ENCODE measurements at regions not wholly inside any gene's neighbourhood (a gene's known extent, or its start where the extent isn't known, plus 50 kb on each side); places are given as distances from the start of the nearest gene placed in this dataset.

GRCh38 chr4:17316566-17316965 is 195.3 kb downstream of the QDPR start:
- Histone ChIP-seq H3K36me3 (ENCODE audit: low read depth) (no peaks in the 10 kb centered on the region), H4K20me1 (ENCODE audit: insufficient read depth) (no peaks in the 10 kb centered on the region), H3K4me1 (ENCODE audit: insufficient read depth) (peaks cover 12% of the 10 kb centered on the region), H3K9me3 (ENCODE audit: low read depth) (no peaks in the 10 kb centered on the region), H3K4me2 (ENCODE audit: unreplicated experiment) (peak overlapping the region; percentile 57), H3K9me2 (ENCODE audit: insufficient read depth) (no peaks in the 10 kb centered on the region), H3F3A (ENCODE audit: insufficient read depth) (no peaks in the 10 kb centered on the region), H3K9ac (no peak overlapping the region), H3K79me2 (ENCODE audit: insufficient read depth) (no peaks in the 10 kb centered on the region), H2AFZ (peak overlapping the region; percentile 48), H3K4me3 (no peak overlapping the region), H3K27ac (no peak overlapping the region), H3K27me3 (replicated peaks; ENCODE audit: insufficient read depth) (no peaks in the 10 kb centered on the region)
- TF ChIP-seq EZH2 (IDR thresholded peaks at IDR 0.05; ENCODE audit: insufficient read depth, poor library complexity, severe bottlenecking) (no peak), EZH2phosphoT487 (IDR thresholded peaks at IDR 0.05; ENCODE audit: insufficient read depth, low read depth) (no peak)
- in situ Hi-C loops (cut with MboI): no loop called here
- WGBS, 2 experiments (ENCODE audit: low coverage in 1 of 2, low lambda C conversion rate in 2 of 2, missing lambda C conversion rate in 2 of 2): 77 to 84% methylated on average over 1 of the region's 1 CpG
- DNase-seq: no peak

- no peak for DNase-seq
- Histone ChIP-seq H3K4me1 (ENCODE audit: insufficient read depth) (peaks cover 12% of the 10 kb centered on the region), H3K9ac (no peak overlapping the region), H3K27ac (no peak overlapping the region), H3F3A (ENCODE audit: insufficient read depth) (no peaks in the 10 kb centered on the region; the same call in 1 of the 2 replicates), H3K4me2 (ENCODE audit: unreplicated experiment) (no peak overlapping the region), H4K20me1 (ENCODE audit: insufficient read depth) (no peaks in the 10 kb centered on the region), H3K79me2 (ENCODE audit: insufficient read depth) (no peaks in the 10 kb centered on the region), H3K9me2 (ENCODE audit: insufficient read depth) (no peaks in the 10 kb centered on the region), H3K4me3 (no peak overlapping the region), H3K36me3 (ENCODE audit: low read depth) (no peaks in the 10 kb centered on the region), H2AFZ (no peak overlapping the region; the same call in 1 of the 2 replicates), H3K9me3 (ENCODE audit: low read depth) (no peaks in the 10 kb centered on the region), H3K27me3 (replicated peaks; ENCODE audit: insufficient read depth) (no peaks in the 10 kb centered on the region)
- TF ChIP-seq EZH2 (IDR thresholded peaks at IDR 0.05; ENCODE audit: insufficient read depth, poor library complexity, severe bottlenecking) (no peak), EZH2phosphoT487 (IDR thresholded peaks at IDR 0.05; ENCODE audit: insufficient read depth, low read depth) (no peak)
- in situ Hi-C loops (cut with MboI): no loop called here
Measured at GRCh38 chr4:17315459-17315858, 196.4 kb downstream of the QDPR start.

GRCh38 chr4:17313194-17313593 is 198.7 kb downstream of the QDPR start:
- Histone ChIP-seq H3K4me3 (no peak overlapping the region), H3K4me1 (ENCODE audit: insufficient read depth) (peaks cover 26% of the 10 kb centered on the region), H3K79me2 (ENCODE audit: insufficient read depth) (no peaks in the 10 kb centered on the region), H3F3A (ENCODE audit: insufficient read depth) (peaks cover 14% of the 10 kb centered on the region), H3K4me2 (ENCODE audit: unreplicated experiment) (no peak overlapping the region), H3K9me2 (ENCODE audit: insufficient read depth) (no peaks in the 10 kb centered on the region), H3K36me3 (ENCODE audit: low read depth) (no peaks in the 10 kb centered on the region), H3K27ac (no peak overlapping the region), H3K27me3 (replicated peaks; ENCODE audit: insufficient read depth) (no peaks in the 10 kb centered on the region), H3K9ac (no peak overlapping the region), H2AFZ (0 out of 2 replicates have a peak overlapping the region, but pooled peaks have one; percentile 2), H4K20me1 (ENCODE audit: insufficient read depth) (no peaks in the 10 kb centered on the region), H3K9me3 (ENCODE audit: low read depth) (no peaks in the 10 kb centered on the region)
- no peak for DNase-seq
- TF ChIP-seq EZH2phosphoT487 (IDR thresholded peaks at IDR 0.05; ENCODE audit: insufficient read depth, low read depth): no peak
- TF ChIP-seq EZH2 (IDR thresholded peaks at IDR 0.05; ENCODE audit: insufficient read depth, poor library complexity, severe bottlenecking): no peak
- in situ Hi-C loops (cut with MboI): no loop called here
- 70 to 76% methylated on average over 2 of the region's 2 CpGs for WGBS, 2 experiments (ENCODE audit: low coverage in 1 of 2, low lambda C conversion rate in 2 of 2, missing lambda C conversion rate in 2 of 2)

GRCh38 chr4:17310269-17310652 is 201.6 kb downstream of the QDPR start:
- WGBS, 2 experiments (ENCODE audit: low coverage in 1 of 2, low lambda C conversion rate in 2 of 2, missing lambda C conversion rate in 2 of 2): 0% methylated on average over 1 of the region's 1 CpG
- H3K9me3 ChIP-seq (ENCODE audit: low read depth): no peaks in the 10 kb centered on the region
- H3K36me3 ChIP-seq (ENCODE audit: low read depth): no peaks in the 10 kb centered on the region
- DNase-seq: peak; percentile 57
- in situ Hi-C loops (cut with MboI): no loop called here
- H3K27me3 ChIP-seq (replicated peaks; ENCODE audit: insufficient read depth): no peaks in the 10 kb centered on the region
- H3K9me2 ChIP-seq (ENCODE audit: insufficient read depth): no peaks in the 10 kb centered on the region; the same call in 1 of the 2 replicates
- H2AFZ ChIP-seq: peak overlapping the region; percentile 72; the same call in 1 of the 2 replicates
- no peaks in the 10 kb centered on the region for H3K79me2 ChIP-seq (ENCODE audit: insufficient read depth)
- H3K4me1 ChIP-seq (ENCODE audit: insufficient read depth): peaks cover 14% of the 10 kb centered on the region
- H3K9ac ChIP-seq: no peak overlapping the region
- H3F3A ChIP-seq (ENCODE audit: insufficient read depth): peaks cover 14% of the 10 kb centered on the region
- H3K27ac ChIP-seq: peak overlapping the region; percentile 45
- peak overlapping the region; percentile 41 for H3K4me2 ChIP-seq (ENCODE audit: unreplicated experiment)
- no peaks in the 10 kb centered on the region for H4K20me1 ChIP-seq (ENCODE audit: insufficient read depth)
- TF ChIP-seq EZH2 (IDR thresholded peaks at IDR 0.05; ENCODE audit: insufficient read depth, poor library complexity, severe bottlenecking) (no peak), EZH2phosphoT487 (IDR thresholded peaks at IDR 0.05; ENCODE audit: insufficient read depth, low read depth) (no peak)
- H3K4me3 ChIP-seq: peak overlapping the region; percentile 15; the same call in 1 of the 2 replicates
